Left ventricle myocardium inferior (tissue), 1 donor: ENCODE measurements at regions not wholly inside any gene's neighbourhood (a gene's known extent, or its start where the extent isn't known, plus 50 kb on each side); places are given as distances from the start of the nearest gene placed in this dataset.
"Not testable (repeated sequence)": the region's sequence is repeated elsewhere in the genome, so short reads cannot be mapped to it uniquely, and the experiment has no call there.

ENCODE experiments used
- DNase-seq: peaks from one replicate; pipeline ENCODE4 v3.0.0-alpha.2; 2020
- H3K27ac ChIP-seq: fragments of 200-600 bp; replicated peaks from 2 replicates; pipeline ENCODE4 v1.8.0; 2021
- H3K27me3 ChIP-seq: fragments of 200-600 bp; 2 replicates; pipeline ENCODE4 v1.8.0; 2021; ENCODE audit warnings: low read depth
- H3K36me3 ChIP-seq: fragments of 200-600 bp; 2 replicates; pipeline ENCODE4 v1.8.0; 2021
- H3K4me1 ChIP-seq: fragments of 200-600 bp; 2 replicates; pipeline ENCODE4 v1.8.0; 2021
- H3K4me3 ChIP-seq: fragments of 200-600 bp; 2 replicates; pipeline ENCODE4 v1.8.0; 2021; ENCODE audit warnings: mild to moderate bottlenecking, moderate library complexity
- H3K9me3 ChIP-seq: fragments of 200-600 bp; replicated peaks from 2 replicates; pipeline ENCODE4 v1.8.0; 2021
- CTCF ChIP-seq: fragments of 200-600 bp; IDR thresholded peaks from 2 replicates; pipeline ENCODE4 v1.8.0; 2021; ENCODE audit warnings: antibody characterized with exemption, mild to moderate bottlenecking, borderline replicate concordance
- intact Hi-C: fragments of 100-400 bp; cut with micrococcal nuclease; formaldehyde crosslinking; loops from one replicate; pipeline ENCODE4 v1.11.0; 2022
- donor health status: DM: no; HTN: yes; CAD: no; lungs with severe emphysema.

- intact Hi-C loops: no loop called here
- no peaks in the 10 kb centered on the region for H3K9me3 ChIP-seq
- peaks cover 36% of the 10 kb centered on the region for H3K27me3 ChIP-seq
- H3K27ac ChIP-seq: no peak overlapping the region
- no peak for TF ChIP-seq CTCF
- no peak for DNase-seq
- no peaks in the 10 kb centered on the region for H3K4me1 ChIP-seq
- H3K4me3 ChIP-seq: no peak overlapping the region
- H3K36me3 ChIP-seq: no peaks in the 10 kb centered on the region
Observed at GRCh38 chr11:45392154-45392553, 106.0 kb upstream of the SYT13 start.

- no peak for DNase-seq
- Histone ChIP-seq H3K36me3 (no peaks in the 10 kb centered on the region), H3K27me3 (peaks cover 43% of the 10 kb centered on the region), H3K4me1 (no peaks in the 10 kb centered on the region), H3K27ac (no peak overlapping the region), H3K9me3 (no peaks in the 10 kb centered on the region), H3K4me3 (no peak overlapping the region)
- intact Hi-C loops: no loop called here
- no peak for TF ChIP-seq CTCF
Observed at GRCh38 chr11:45391168-45391850, 105.2 kb upstream of the SYT13 start.

GRCh38 chr11:45390407-45390806 is 104.3 kb upstream of the SYT13 start:
- Histone ChIP-seq H3K27ac (no peak overlapping the region), H3K9me3 (no peaks in the 10 kb centered on the region), H3K36me3 (no peaks in the 10 kb centered on the region), H3K27me3 (peaks cover 52% of the 10 kb centered on the region), H3K4me1 (no peaks in the 10 kb centered on the region), H3K4me3 (no peak overlapping the region)
- intact Hi-C loops: no loop called here
- no peak for DNase-seq
- TF ChIP-seq CTCF: no peak

GRCh38 chr11:45388472-45388871 is 102.3 kb upstream of the SYT13 start:
- no peaks in the 10 kb centered on the region for H3K4me1 ChIP-seq
- DNase-seq: no peak
- intact Hi-C loops: no loop called here
- no peaks in the 10 kb centered on the region for H3K9me3 ChIP-seq
- no peaks in the 10 kb centered on the region for H3K36me3 ChIP-seq
- TF ChIP-seq CTCF: no peak
- H3K27me3 ChIP-seq: peaks cover 71% of the 10 kb centered on the region
- H3K4me3 ChIP-seq: no peak overlapping the region
- no peak overlapping the region for H3K27ac ChIP-seq

GRCh38 chr11:45387885-45388284 is 101.7 kb upstream of the SYT13 start:
- peaks cover 76% of the 10 kb centered on the region for H3K27me3 ChIP-seq
- H3K36me3 ChIP-seq, H3K9me3 ChIP-seq, H3K27ac ChIP-seq, DNase-seq, intact Hi-C loops, H3K4me3 ChIP-seq, H3K4me1 ChIP-seq: not testable (repeated sequence)

GRCh38 chr11:45386972-45387371 is 100.8 kb upstream of the SYT13 start:
- Histone ChIP-seq H3K9me3 (no peaks in the 10 kb centered on the region), H3K27me3 (peaks cover 84% of the 10 kb centered on the region), H3K4me3 (no peak overlapping the region), H3K4me1 (no peaks in the 10 kb centered on the region), H3K36me3 (no peaks in the 10 kb centered on the region), H3K27ac (no peak overlapping the region)
- no peak for TF ChIP-seq CTCF
- intact Hi-C loops: no loop called here
- no peak for DNase-seq
